Smooth muscle cell (in vitro differentiated cells): ENCODE measurements at regions not wholly inside any gene's neighbourhood (a gene's known extent, or its start where the extent isn't known, plus 50 kb on each side); places are given as distances from the start of the nearest gene placed in this dataset.

Source experiments
- DNase-seq: peaks from one replicate; lab custom pipeline; 2025; ENCODE audit not compliant: unreplicated experiment; lab: John Stamatoyannopoulos, UW
- H2AFZ ChIP-seq: fragments of 200-600 bp; sonication (generic); 2 replicates; pipeline ENCODE4 v1.6.0; 2016; ENCODE audit warnings: antibody characterized with exemption, low read depth, mild to moderate bottlenecking
- H3F3A ChIP-seq: fragments of 200-600 bp; sonication (generic); 2 replicates; pipeline ENCODE4 v1.6.0; 2017; ENCODE audit warnings: antibody characterized with exemption, low read depth
- H3K27ac ChIP-seq: fragments of 200-600 bp; sonication (generic); 2 replicates; pipeline ENCODE4 v1.5.1; 2016; ENCODE audit warnings: low read depth, mild to moderate bottlenecking
- H3K27me3 ChIP-seq: fragments of 200-600 bp; sonication (generic); 2 replicates; pipeline ENCODE4 v1.6.1; 2016; ENCODE audit warnings: low read depth, mild to moderate bottlenecking
- H3K36me3 ChIP-seq: fragments of 200-600 bp; sonication (generic); 2 replicates; pipeline ENCODE4 v1.5.1; 2016; ENCODE audit warnings: low read depth
- H3K4me1 ChIP-seq: fragments of 200-600 bp; sonication (generic); 2 replicates; pipeline ENCODE4 v1.5.1; 2016; ENCODE audit warnings: low read depth
- H3K4me2 ChIP-seq: fragments of 200-600 bp; sonication (generic); 2 replicates; pipeline ENCODE4 v1.6.0; 2016; ENCODE audit warnings: mild to moderate bottlenecking
- H3K4me3 ChIP-seq: fragments of 200-600 bp; sonication (generic); 2 replicates; pipeline ENCODE4 v1.5.1; 2016; ENCODE audit warnings: mild to moderate bottlenecking
- H3K79me2 ChIP-seq: fragments of 200-600 bp; sonication (generic); 2 replicates; pipeline ENCODE4 v1.6.0; 2016; ENCODE audit warnings: low read depth, mild to moderate bottlenecking
- H3K9ac ChIP-seq: fragments of 200-600 bp; sonication (generic); 2 replicates; pipeline ENCODE4 v1.6.0; 2016; ENCODE audit warnings: low read depth
- H3K9me3 ChIP-seq: fragments of 200-600 bp; sonication (generic); replicated peaks from 2 replicates; pipeline ENCODE4 v1.5.1; 2016; ENCODE audit warnings: low read depth
- H4K20me1 ChIP-seq: fragments of 200-600 bp; sonication (generic); 2 replicates; pipeline ENCODE4 v1.6.0; 2016; ENCODE audit warnings: low read depth
- WGBS: methylation state at CpG from one replicate; pipeline ENCODE4 v1.1.7; 2016; ENCODE audit warnings: low lambda C conversion rate; 5-methylcytosine and 5-hydroxymethylcytosine counted together
- TF ChIP-seq, protein P1 (sequence below): fragments of 200-600 bp; sonication (generic); IDR thresholded peaks from 2 replicates; pipeline ENCODE4 v1.5.1; 2017; ENCODE audit warnings: borderline replicate concordance, mild to moderate bottlenecking, antibody characterized with exemption; ENCODE audit not compliant: insufficient read depth, poor library complexity, severe bottlenecking

DNA sequence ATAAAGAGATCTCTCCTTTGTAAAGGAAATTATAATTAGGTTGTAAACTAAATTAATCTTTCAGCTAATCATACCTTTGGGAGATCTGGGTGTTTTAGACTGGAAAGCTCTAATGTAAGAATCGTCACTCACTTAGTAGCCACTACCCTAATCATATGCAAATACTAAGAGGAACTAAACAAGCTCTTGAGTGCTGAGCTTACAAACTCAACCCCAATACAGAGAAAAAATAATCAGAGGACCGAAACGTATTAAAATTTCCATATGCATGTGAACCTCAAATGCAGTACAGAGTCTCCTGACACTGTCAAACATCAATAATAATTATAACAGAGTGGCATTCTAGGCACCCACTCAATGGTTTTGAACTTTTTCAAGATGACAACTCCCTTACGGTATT, 235.3 kb upstream of the FOXN3 start:
- H3K36me3 ChIP-seq = no peaks in the 10 kb centered on the region
- 82% methylated on average over 4 of the region's 4 CpGs for WGBS
- no peaks in the 10 kb centered on the region for H3K9me3 ChIP-seq

DNA sequence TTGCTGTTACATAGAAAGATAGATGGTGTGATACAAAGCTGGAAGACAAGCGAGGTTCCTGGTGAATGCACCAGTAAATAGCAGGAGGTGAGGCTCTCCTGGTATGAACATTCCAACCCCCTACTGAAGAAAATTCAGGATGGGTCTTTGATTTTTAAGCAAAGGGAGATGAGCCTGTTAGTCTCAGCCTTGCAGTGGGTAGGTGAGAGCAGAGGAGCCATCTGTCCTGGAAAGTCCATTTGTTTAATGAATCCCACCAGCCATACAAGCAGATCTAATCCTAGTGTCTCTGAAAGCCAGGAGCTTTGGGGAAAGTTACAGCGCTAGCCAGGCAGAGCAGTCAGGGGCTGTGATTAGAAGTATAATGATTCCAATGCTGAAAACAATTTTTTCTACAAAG, 234.8 kb upstream of the FOXN3 start:
- no peak overlapping the region for H3K27ac ChIP-seq

More for the DNA sequence above, 235.3 kb upstream of the FOXN3 start:
- Histone ChIP-seq H3F3A (no peaks in the 10 kb centered on the region), H3K4me1 (no peaks in the 10 kb centered on the region), H3K9ac (no peak overlapping the region), H2AFZ (no peak overlapping the region), H3K27me3 (no peaks in the 10 kb centered on the region), H4K20me1 (no peaks in the 10 kb centered on the region), H3K4me3 (no peak overlapping the region), H3K4me2 (no peak overlapping the region), H3K79me2 (no peaks in the 10 kb centered on the region), H3K27ac (no peak overlapping the region)
- TF ChIP-seq, protein P1, sequence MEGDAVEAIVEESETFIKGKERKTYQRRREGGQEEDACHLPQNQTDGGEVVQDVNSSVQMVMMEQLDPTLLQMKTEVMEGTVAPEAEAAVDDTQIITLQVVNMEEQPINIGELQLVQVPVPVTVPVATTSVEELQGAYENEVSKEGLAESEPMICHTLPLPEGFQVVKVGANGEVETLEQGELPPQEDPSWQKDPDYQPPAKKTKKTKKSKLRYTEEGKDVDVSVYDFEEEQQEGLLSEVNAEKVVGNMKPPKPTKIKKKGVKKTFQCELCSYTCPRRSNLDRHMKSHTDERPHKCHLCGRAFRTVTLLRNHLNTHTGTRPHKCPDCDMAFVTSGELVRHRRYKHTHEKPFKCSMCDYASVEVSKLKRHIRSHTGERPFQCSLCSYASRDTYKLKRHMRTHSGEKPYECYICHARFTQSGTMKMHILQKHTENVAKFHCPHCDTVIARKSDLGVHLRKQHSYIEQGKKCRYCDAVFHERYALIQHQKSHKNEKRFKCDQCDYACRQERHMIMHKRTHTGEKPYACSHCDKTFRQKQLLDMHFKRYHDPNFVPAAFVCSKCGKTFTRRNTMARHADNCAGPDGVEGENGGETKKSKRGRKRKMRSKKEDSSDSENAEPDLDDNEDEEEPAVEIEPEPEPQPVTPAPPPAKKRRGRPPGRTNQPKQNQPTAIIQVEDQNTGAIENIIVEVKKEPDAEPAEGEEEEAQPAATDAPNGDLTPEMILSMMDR = no peak
- DNase-seq = no peak

DNA sequence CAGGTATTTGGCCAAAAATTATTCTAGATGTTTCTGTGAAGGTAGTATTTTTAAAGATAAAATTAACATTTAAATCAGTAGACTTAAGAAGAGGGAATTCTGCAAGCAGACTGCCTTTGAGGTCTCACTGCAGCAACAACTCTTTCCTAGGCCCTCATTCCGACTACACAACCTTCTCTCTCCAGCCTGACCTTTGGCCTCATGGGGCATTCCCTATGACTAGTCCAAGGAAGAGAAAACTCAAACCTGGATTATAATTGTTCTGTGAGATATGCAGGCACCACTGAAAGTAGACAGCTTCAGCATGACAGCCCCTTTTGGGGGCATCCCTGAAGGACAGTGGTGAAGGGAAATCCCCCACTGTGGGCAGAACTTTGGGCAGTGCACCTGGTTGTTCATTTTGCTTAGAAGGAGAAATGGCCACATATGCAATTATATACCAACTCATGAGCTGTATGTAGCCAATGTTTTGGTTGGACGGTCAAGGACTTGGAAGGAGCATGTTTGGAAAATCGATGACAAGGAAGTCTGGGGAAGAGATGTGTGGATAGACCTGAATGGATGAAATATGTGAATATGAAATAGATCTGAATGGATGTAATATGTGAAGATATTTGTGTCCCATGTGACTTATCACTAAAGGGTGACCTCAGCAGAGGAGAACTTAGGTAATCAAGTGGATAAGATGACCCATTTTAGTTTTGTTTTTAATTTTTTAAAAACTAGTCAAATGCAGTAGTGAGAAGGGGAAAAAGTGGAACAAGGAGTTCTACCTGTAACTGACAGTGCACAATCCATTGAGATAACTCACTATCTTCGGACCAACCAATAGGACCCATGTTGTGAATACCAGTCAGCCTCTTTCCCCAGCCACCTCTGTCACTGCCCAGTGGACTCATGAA, 233.3 kb upstream of the FOXN3 start:
- Histone ChIP-seq H3K36me3 (no peaks in the 10 kb centered on the region), H4K20me1 (no peaks in the 10 kb centered on the region), H3F3A (no peaks in the 10 kb centered on the region), H2AFZ (no peak overlapping the region), H3K27me3 (no peaks in the 10 kb centered on the region), H3K4me3 (no peak overlapping the region), H3K27ac (no peak overlapping the region), H3K9me3 (no peaks in the 10 kb centered on the region), H3K79me2 (no peaks in the 10 kb centered on the region), H3K9ac (no peak overlapping the region), H3K4me1 (no peaks in the 10 kb centered on the region), H3K4me2 (no peak overlapping the region)
- WGBS = 93% methylated on average over 4 of the region's 4 CpGs
- TF ChIP-seq, protein P1 = no peak
- no peak for DNase-seq

More for the DNA sequence above, 234.8 kb upstream of the FOXN3 start:
- Histone ChIP-seq H3K4me2 (no peak overlapping the region), H3K36me3 (no peaks in the 10 kb centered on the region), H3K9ac (no peak overlapping the region), H2AFZ (no peak overlapping the region), H3K4me3 (no peak overlapping the region), H4K20me1 (no peaks in the 10 kb centered on the region), H3K9me3 (no peaks in the 10 kb centered on the region), H3K27me3 (no peaks in the 10 kb centered on the region), H3F3A (no peaks in the 10 kb centered on the region), H3K4me1 (no peaks in the 10 kb centered on the region), H3K79me2 (no peaks in the 10 kb centered on the region)
- TF ChIP-seq, protein P1 = no peak
- no peak for DNase-seq
- WGBS = 87% methylated on average over 2 of the region's 2 CpGs
